HL-60 (cell line): ENCODE measurements at regions not wholly inside any gene's neighbourhood (a gene's known extent, or its start where the extent isn't known, plus 50 kb on each side); places are given as distances from the start of the nearest gene placed in this dataset.

Experiments used
- GABPA ChIP-seq: IDR thresholded peaks from 2 replicates; pipeline ENCODE4 v1.6.1; 2012; ENCODE audit warnings: low read depth
- REST ChIP-seq: IDR thresholded peaks from 2 replicates; pipeline ENCODE4 v1.6.1; 2012; ENCODE audit warnings: low read depth; ENCODE audit not compliant: insufficient replicate concordance
- TF ChIP-seq, protein P1 (sequence below): IDR thresholded peaks from one replicate; pipeline ENCODE4 v1.5.1; 2011; ENCODE audit warnings: low read length, control low read depth, inconsistent platforms; ENCODE audit not compliant: insufficient read depth

DNA sequence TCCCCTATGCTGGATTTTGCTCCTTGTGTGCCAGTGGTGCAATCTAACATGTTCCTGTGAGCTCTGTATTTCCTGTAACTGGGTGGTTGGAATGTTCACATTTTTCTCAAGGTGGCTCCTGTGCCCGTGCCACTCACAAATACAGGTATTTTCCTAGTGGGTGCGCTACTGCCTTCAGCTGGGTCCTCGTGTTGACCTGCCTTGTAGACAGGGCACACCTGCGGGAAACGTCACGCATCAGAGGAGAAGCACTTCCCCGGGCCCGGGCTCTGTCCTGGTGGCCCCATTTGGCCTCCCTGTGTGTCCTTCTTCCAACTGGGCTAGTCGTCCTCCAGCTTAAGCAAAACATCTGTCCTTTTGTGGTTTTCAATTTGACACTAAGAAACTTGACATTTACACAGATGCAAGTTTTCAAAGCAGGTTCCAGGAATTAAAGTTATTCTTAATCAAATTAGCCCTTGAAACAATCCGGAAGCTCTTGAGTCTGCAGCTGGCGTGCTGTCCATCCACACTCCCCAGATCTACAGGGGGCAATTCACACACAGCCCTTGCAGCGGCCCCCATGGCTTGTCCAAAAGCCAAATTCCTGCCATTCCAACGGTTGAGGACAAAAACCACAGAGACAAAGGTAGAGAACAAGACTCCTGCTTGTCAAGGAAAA is 275.1 kb downstream of the CDC5L start:
- TF ChIP-seq, protein P1, sequence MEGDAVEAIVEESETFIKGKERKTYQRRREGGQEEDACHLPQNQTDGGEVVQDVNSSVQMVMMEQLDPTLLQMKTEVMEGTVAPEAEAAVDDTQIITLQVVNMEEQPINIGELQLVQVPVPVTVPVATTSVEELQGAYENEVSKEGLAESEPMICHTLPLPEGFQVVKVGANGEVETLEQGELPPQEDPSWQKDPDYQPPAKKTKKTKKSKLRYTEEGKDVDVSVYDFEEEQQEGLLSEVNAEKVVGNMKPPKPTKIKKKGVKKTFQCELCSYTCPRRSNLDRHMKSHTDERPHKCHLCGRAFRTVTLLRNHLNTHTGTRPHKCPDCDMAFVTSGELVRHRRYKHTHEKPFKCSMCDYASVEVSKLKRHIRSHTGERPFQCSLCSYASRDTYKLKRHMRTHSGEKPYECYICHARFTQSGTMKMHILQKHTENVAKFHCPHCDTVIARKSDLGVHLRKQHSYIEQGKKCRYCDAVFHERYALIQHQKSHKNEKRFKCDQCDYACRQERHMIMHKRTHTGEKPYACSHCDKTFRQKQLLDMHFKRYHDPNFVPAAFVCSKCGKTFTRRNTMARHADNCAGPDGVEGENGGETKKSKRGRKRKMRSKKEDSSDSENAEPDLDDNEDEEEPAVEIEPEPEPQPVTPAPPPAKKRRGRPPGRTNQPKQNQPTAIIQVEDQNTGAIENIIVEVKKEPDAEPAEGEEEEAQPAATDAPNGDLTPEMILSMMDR = no peak
- TF ChIP-seq REST (no peak), GABPA (no peak)
